HG02610 (cell line): ENCODE measurements at regions not wholly inside any gene's neighbourhood (a gene's known extent, or its start where the extent isn't known, plus 50 kb on each side); places are given as distances from the start of the nearest gene placed in this dataset.

Source experiments
- ATAC-seq: cut with Tn5 transposase; IDR thresholded peaks from one replicate; pipeline ENCODE4 v1.9.1; 2021; ENCODE audit warnings: mild to moderate bottlenecking, moderate library complexity; ENCODE audit not compliant: unreplicated experiment

DNA sequence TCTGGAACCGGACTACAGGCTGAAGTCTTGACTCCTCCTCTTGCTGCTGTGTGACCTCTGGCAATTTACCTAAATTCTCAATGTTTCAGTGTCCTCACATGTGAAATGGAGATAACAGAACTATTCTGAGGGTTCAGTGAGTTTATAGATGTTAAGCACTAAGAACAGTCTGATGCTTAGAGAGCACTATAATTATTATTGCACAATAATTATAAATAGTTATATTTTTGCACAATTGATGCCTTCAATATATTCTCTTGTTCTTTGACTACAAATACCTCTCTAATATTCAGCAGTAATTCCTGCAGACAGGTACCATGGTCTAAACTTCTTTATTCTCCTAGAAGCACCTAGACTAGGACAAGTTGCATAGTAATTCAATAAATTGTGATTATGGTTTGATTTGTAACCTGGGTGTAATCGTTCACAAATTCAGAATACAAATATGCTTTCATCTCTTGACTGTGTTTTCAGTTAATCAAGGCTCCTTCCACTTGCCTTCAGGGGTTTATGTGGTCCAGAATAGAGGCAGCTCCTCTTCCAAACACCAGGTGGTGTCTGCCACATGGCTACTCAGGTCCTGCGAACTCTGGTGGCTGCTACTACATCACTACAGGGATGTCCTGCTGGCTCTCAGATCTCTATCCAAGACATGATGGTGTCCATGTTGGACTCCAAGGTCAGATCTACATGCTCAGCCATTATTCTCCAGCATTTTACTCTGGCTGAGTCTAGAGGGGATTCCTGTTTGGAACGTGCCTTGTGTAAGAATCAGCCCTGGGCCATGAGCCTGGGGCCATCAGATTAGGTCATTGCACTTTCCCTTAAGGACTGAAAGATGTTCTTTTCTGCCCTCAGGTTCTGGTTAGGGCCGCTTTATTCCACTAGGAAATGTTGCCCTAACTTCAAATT is 103.4 kb downstream of the QRFPR start:
- ATAC-seq: no peak

DNA sequence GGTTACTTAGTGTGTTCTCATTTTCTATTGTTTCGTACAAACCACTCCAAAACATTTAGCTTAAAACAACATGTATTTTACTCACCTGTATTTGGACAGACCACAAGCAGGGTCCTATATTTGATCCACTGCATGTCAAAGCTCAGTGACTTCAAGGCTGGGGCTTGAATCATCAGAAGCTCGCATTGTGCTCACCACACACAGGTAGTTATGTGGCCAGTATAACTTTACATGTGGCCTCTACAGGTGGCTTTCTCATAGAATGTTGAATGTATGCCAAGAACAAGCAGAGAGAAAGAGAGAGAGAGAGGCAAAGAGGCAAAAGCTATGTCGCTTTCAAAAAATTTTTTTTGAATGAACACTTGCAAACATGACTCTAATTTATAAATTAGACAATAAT is 107.6 kb downstream of the QRFPR start:
- no peak for ATAC-seq

DNA sequence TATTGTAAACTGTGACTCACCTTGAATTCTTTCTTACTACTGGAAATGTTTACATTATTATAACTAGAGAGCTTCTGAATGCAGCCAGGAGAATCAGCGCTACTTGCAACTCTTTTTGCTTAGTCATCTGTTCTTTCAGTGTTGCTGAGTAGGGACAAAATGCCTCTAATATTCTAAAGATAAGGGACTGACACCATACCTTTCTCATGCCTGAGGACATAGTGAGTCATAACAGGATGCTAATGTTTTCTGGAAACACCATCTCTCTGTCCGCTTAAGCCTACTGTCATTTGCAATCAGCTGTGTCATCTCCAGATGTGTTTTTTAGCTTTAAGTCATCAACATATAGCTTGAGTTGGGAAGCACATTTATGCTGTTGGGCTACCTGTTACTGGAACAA is 108.3 kb downstream of the QRFPR start:
- ATAC-seq: peak; percentile 94

DNA sequence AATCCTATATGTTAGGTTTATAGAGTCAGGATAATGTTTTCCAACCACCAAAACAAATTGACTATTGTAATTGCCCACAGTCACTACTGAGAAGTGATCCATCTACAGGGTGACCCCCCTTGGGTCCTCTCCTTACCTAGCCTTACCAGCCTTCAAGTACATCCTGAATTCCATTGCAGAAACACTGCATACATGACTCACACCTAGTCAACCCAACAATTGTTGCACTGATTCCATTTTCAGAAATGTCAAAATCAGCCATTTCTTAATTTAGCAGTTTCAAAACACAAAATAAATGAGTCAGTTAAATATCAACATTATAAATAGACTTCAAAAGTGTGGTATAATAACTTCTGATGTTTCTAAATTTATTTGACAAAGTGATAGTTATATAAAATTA is 106.3 kb upstream of the TNIP3 start:
- ATAC-seq: no peak

DNA sequence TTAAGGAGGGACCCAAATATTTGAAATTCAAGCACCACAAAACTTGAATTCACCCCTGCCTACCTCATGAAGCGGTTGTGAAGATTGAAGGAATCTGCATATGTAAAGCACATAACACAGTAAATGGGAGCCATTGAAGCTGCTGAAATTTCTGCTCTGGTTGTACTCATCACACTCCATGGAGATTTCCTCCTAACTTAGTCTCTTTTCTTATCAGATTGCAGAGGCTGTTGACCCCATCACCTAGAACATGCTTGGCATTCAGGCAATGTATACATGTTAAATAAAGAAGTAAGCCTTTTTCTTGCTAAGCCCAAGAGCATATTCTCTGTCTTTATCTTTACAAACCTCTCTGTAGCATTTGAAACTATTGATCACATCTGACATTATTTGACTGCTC is 104.9 kb upstream of the TNIP3 start:
- ATAC-seq: no peak

DNA sequence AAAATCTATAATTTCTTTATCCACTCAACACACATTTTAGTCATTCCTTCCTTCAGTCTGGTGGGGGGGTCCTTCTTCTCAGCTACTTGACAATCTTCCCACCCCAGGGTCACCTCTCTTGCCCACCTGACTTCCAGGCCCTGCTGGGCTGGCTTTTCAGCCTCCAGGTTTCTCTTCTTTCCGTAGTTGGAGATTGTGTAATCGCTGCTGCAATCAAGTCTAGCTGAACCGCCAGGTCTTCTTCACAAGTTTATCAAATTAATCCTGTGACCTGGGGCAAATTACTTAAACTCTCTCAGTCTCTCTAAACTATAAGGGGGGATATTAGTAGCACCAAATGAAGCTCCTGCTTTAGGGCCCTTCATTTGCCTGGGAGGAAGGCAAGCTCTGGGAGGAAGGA is 102.9 kb upstream of the TNIP3 start:
- no peak for ATAC-seq

DNA sequence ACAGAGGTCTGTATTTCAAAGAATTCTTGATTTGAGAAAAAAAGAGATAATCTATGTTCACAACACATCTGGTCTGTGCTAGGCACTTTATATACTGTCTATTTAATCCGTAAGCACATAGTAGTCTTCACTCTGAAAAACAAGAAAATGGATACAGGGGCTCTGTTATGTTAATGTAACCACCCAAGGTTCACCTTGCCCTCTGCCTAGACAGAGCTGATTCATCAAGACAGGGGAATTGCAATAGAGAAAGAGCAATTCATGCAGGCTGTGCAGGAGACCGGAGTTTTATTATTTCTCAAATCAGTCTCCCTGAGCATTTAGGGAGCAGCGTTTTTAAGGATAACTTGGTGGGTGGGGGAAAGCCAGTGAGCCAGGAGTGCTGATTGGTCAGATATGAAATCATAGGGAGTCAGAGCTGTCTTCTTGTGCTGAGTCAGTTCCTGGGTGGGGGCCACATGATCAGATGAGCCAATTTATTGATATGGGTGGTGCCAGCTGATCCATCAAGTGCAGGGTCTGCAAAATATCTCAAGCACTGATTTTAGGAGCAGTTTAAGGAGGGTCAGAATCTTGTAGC is 92.9 kb upstream of the TNIP3 start:
- no peak for ATAC-seq

DNA sequence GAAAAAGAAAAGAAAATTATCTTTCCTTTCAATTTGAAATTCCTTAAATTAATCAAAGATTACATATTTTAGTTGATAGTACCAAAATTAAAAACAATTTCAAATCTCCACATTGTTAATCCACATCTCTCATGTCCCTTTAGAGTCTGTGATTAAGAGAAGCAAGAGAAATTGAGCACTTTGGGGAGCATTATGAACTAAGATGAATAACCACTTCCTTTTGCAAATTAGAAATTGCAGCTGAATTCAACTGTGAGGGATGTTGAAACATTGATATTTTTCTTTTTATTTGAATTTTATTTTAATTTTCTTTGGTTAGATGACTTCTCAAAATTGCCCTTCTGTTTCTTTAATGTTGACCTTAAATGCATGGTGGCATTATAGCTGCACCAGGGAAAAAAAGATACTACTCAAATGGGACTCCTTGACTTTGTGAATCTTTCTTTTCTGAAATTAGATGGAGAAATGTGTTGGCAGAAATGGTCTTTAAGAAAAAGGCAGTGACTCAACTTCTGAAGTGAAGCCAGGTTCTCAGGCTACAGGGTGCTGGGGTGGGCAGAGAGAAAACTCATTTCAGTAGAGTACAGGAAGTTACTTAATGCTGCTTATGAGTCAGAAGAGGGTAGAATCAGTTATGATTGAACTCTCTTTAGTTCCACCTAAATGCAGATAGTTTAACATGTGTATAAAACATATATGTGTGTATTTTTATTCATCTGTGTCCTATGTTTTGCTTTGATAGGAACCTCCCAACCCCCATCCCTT is 92.0 kb upstream of the TNIP3 start:
- ATAC-seq: peak; percentile 99

DNA sequence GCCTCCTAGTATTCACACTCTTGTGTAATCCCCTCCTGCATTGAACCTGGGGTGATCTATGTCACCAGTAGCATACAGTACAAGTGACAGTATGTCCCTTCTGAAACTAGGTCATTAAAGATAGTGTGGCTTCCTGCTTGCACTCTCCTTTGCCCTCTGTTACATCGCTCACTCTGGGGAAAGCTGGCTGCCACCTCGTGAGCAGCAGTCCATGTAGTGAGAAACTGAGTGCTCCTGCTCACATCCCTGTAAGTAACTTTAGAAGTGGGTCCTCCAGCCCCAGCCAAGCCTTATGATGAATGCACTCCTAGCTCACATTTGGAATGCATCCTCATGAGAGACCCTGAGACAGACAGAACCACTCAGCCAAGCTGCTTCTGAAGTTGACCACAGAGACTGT is 89.8 kb upstream of the TNIP3 start:
- no peak for ATAC-seq

DNA sequence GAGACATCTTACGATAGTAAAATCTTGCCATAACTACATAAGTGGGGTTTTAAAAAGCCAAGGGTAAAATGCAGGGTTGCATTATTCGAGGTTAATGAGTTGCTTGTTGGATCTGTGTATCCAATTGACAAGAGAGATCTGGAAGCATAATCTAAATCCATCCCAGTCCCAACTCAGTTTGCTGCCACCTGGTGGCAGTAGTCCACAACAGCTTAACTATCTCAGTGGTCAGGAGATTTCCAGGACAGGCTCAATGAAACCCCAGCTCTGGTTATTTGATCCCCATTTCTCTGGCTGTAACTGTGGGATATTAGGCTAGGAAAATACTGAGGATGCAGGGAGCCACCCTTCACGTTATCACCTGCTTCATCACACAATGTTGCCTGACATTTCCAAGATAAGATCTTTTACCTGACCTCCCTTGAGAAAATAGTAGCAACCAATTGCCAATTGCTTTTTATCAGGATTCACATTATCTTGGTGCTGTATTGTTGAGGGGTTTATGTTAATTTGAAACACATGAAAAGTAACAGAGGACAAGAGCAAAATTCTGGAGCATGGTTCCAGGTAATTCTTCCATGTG is 88.2 kb upstream of the TNIP3 start:
- no peak for ATAC-seq

DNA sequence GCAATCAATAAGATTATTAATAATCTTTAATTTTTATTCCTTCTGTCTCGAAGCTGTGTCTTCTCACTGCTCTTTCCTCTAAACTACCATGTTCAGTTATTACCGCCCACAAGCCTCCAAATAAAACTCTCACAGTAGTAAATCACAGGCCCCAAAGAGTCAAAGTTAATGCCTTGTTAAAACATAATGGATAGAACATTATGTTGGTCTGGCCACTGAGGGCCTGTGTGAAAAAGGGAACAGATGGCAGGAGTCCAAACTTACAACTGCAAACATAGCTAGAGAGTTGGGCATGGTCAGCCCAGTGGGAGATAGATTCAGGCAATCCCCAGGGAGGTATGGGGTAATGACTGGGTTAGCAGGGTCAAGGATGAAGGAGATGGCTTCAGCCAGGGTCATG is 84.6 kb upstream of the TNIP3 start:
- no peak for ATAC-seq

DNA sequence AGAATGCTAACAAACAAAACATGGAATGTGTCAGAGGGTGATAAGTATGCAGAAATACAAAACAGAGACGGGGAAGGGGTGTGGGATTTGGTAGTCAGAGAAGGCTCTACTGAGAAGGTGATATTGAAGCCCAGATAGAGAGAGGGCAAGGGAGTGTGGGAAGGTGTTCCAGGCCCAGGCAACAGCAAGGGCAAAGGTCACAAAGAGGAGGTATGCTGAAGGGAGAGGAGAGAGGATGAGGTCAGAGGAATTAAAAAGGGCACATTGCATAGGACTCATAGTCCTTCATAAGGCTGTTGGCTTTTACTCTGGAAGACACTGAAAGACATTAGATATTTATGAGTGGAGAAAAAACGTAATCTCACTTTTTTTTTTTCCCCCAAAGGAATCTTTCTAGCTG is 82.6 kb upstream of the TNIP3 start:
- ATAC-seq: no peak

DNA sequence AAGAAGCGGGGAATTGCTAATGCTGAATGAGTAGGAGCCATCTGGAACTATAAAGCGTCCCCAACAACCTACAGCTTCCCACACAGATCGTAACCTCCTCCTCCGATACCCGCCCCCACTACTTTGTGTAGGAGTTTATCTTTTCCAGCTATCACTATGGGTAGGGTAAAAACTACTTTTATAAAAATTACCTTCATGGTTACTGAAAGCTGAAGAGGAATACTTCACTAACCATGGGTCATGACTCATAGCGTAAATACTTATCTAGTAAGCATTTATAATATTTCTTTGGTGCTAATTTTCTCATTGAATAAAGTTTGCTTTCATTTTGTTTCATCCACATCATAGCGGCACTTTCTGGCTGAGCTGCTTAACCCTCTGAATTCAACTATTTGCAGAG is 79.4 kb upstream of the TNIP3 start:
- ATAC-seq: no peak

DNA sequence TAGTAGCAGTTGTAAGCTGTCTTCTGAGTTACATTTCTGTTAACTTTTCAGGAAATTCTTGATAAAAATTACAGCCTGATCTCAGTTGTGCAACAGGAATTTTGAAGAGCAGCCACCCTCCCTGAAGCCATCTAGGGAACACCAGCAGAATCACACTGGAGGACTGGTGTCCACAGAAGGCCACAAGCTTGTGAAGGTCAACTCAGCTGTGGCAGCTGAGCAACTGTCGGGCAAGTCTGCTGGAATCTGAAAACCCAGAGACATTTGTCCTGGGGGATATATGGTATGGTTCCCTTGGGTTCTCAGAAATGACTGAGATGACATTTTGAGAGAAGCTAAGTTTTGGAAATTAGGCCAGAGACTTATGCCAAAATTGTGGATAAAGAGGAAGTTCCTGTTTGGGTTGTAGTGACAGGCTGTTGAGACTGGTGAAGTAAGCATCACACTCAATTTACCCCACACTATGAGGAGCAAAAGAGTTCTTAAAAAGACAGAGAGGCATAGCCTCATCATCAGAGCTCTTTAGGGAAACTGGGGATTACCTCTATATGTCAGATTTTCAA is 78.1 kb upstream of the TNIP3 start:
- no peak for ATAC-seq

DNA sequence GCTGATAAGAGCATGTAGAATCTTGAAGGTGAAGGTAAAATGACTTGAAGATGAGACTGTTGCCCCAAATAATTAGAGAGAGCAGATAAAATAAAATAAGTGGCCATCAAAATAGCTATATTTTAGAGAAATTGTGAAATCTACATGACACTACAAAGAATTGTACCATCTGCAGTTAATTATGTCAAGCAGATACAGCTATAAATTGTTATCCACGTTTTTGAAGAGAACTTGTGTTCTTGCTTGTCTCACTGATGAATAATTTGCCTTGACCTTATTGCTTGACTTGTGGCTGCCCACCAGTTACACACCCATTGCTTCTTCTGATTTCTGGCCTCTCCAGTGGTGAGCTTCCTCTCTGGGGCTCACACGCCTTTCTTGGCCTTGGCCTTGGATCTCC is 75.8 kb upstream of the TNIP3 start:
- no peak for ATAC-seq

DNA sequence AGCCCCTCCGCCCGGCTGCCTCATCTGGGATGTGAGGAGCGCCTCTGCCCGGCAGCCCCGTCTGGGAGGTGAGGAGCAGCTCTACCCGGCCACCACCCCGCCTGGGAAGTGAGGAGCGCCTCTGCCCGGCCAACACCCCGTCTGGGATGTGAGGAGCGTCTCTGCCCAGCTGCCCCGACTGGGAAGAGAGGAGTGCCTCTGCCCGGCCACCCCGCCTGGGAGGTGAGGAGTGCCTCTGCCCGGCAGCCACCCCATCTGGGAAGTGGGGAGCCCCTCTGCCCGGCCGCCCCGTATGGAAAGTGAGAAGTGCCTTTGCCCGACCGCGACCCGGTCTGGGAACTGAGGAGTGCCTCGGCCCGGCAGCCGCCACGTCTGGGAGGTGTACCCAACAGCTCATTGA is 74.3 kb upstream of the TNIP3 start:
- no peak for ATAC-seq

DNA sequence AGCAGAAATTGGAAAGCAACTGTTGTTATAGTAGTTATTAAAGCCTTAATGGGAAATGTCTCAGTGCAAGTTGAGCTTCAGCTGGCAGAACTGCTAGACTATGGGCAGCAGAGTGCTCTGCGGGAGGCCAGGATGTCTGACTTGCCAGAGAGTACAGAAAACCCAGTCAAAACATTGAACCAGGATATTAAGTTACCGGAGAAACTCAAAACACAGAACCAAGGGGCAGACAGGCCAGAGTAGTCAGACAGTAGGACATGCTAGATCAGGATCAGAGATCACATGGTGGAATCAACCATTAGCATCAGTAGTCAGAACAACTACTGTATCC is 72.9 kb upstream of the TNIP3 start:
- no peak for ATAC-seq

DNA sequence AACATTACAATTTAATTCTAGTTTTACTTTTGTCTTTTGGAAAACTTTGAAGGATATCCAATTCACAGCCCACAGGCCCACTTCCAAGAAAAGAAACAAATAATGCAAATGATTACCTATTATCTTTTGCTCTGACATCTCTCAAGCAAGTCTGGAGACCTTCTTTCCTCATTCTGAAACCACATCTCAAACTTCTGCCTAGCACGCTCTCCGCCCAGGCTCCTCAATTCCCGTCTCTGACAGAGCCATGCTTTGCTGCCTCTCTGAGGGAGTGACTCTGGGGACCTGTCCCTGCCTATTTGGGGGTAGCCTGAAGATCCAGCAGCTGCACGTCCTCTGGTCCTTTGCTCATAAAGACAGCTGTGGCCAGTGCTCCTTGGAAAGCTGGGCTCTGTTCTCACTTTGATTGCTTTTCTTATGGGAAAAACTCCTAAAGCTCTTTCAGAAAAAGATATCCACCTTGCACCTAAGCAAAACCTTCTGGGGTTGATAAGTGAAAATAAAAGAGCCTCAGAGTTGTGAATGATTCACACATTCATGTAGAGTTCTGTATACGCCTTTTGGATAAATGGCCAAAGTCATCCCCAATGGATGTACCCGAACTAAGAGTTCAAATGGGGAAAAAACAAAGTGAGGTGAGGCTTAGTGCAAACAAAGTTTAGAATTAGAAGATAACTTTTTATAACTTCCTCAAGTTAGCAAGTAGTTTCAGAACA is 72.4 kb upstream of the TNIP3 start:
- no peak for ATAC-seq

DNA sequence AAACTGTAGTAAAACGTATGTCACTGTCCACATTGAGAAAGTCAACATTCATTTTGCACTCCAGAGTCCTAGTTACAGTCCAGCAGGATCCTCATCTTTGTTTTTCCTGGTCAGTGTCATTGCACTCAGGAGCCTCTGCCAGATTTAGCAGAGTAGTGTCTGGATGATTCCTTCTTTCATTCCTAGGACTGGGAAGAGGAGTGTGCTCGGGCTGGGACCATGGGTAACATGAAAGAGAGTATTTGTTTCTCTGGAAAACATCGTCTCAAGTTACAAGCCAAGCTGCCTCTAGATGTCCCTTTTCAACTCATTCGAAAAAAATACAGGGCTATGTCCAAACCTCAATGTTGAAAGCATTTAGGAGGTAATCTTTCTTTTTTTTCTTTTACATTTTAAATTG is 69.9 kb upstream of the TNIP3 start:
- ATAC-seq: no peak

DNA sequence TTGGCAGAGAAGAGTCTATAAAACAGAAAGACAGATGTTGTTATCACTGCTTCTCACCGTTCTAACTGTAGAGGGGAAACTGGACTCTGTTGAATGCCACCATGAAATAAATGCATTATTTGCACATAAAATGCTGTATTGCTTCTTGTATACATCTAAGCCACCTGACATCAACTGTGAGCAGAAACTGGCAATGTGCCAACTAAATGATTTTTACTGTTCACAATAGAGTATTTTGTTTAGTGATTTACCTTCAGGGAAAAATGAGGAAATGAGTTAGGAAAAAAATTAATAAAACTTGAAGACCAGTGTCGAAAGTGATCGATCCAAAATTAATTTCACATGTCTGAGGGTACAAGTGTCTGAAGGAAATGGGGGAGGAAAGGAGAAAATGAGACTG is 65.9 kb upstream of the TNIP3 start:
- no peak for ATAC-seq

DNA sequence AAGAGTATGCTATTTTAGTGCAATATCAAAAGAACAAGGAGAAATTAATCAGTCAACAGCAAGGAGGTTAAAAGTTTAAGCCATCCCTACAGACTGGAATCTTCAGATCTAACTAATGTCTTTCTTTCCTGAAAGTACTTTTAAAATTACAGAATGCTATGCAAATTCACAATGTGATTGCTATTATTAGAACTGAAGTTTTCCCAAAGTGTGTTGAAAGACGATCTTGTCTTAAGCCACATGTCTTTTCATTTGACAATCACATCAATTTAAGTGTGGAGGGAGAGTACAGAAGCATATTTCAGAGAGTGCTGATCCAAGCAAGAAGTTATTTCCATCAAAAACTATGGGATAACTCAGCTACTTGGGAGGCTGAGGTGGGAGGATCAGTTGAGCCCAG is 64.7 kb upstream of the TNIP3 start:
- no peak for ATAC-seq
